ENCODE measurements at regions not wholly inside any gene's neighbourhood (a gene's known extent, or its start where the extent isn't known, plus 50 kb on each side); places are given as distances from the start of the nearest gene placed in this dataset.

DNA sequence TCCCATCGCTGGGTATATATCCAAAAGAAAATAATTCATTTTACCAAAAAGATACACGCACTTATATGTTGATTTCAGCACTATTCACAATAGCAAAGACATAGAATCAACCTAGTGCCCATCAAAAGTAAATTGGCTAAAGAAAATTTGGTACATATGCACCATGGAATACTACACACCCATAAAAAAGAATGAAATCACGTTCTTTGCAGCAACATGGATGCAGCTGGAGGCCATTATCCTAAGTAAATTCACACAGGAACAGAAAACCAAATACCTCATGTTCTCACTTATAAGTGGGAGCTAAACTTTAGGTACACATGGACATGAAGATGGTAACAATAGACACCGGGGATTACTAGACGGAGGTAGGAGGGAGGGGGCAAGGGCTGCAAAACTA, 50.0 kb upstream of the ZNF644 start:
- no peak for ATAC-seq
- Mint-ChIP-seq H3K4me1 (peaks cover under 1% of the 10 kb centered on the region), H3K27me3 (peaks cover 11% of the 10 kb centered on the region), H3K36me3 (ENCODE audit: low read depth) (no peaks in the 10 kb centered on the region), H3K4me3 (no peak overlapping the region), H3K27ac (no peak overlapping the region)
- no peaks in the 10 kb centered on the region for H3K9me3 ChIP-seq (ENCODE audit: control insufficient read depth, low read length, poor library complexity, severe bottlenecking)
- no peak for DNase-seq

All from T-helper 17 cell (primary cell).